PC-3 (cell line): ENCODE measurements at regions not wholly inside any gene's neighbourhood (a gene's known extent, or its start where the extent isn't known, plus 50 kb on each side); places are given as distances from the start of the nearest gene placed in this dataset.

ENCODE experiments used
- ATAC-seq: fragments of 200-7000 bp; cut with Tn5 transposase; 2 replicates; pipeline ENCODE4 v1.9.1; 2020; ENCODE audit warnings: mild to moderate bottlenecking, moderate library complexity
- BruUV-seq: library from RNA; stranded (reverse); fragments of 400-500 nt; replicated peaks from 2 replicates; lab custom pipeline; 2021; lab: Mats Ljungman, UMichigan
- CTCF ChIA-PET: fragments of 300-600 bp; sonication (Branson Sonifier 250); formaldehyde crosslinking; loops from one replicate; lab custom pipeline; 2022; ENCODE audit warnings: antibody characterized with exemption; lab: Charles Lee
- POLR2A ChIA-PET: fragments of 300-600 bp; sonication (Branson Sonifier 250); formaldehyde crosslinking; loops from one replicate; lab custom pipeline; 2022; ENCODE audit warnings: antibody characterized with exemption; ENCODE audit not compliant: unreplicated experiment; lab: Charles Lee
- DNase-seq: peaks from one replicate; pipeline ENCODE4 v3.0.0-alpha.2; 2015
- H2AFZ ChIP-seq: fragments of 300-600 bp; sonication (generic); 2 replicates; pipeline ENCODE4 v1.6.0; 2016; ENCODE audit warnings: antibody characterized with exemption, low read length
- H3F3A ChIP-seq: fragments of 300-600 bp; sonication (generic); one replicate; pipeline ENCODE4 v1.6.0; 2017; ENCODE audit warnings: antibody characterized with exemption, low read length, control low read depth, mild to moderate bottlenecking; ENCODE audit not compliant: unreplicated experiment
- H3K27ac ChIP-seq: fragments of 300-600 bp; sonication (generic); 2 replicates; pipeline ENCODE4 v1.5.1; 2016; ENCODE audit warnings: mild to moderate bottlenecking, low read length
- H3K27me3 ChIP-seq: fragments of 300-600 bp; sonication (generic); 2 replicates; pipeline ENCODE4 v1.6.1; 2016; ENCODE audit warnings: low read length, mixed read lengths
- H3K36me3 ChIP-seq: fragments of 300-600 bp; sonication (generic); 2 replicates; pipeline ENCODE4 v1.6.1; 2016; ENCODE audit warnings: low read depth, mixed run types, low read length, mixed read lengths
- H3K4me1 ChIP-seq: fragments of 300-600 bp; sonication (generic); 2 replicates; pipeline ENCODE4 v1.5.1; 2016; ENCODE audit warnings: low read length; ENCODE audit not compliant: insufficient read depth
- H3K4me2 ChIP-seq: fragments of 300-600 bp; sonication (generic); 2 replicates; pipeline ENCODE4 v1.6.0; 2016; ENCODE audit warnings: low read length
- H3K4me3 ChIP-seq: fragments of 300-600 bp; sonication (generic); 2 replicates; pipeline ENCODE4 v1.5.1; 2016; ENCODE audit warnings: mild to moderate bottlenecking, low read length, mixed read lengths
- H3K79me2 ChIP-seq: fragments of 300-600 bp; sonication (generic); 2 replicates; pipeline ENCODE4 v1.6.1; 2017; ENCODE audit warnings: low read length, mixed read lengths
- H3K9ac ChIP-seq: fragments of 300-600 bp; sonication (generic); 2 replicates; pipeline ENCODE4 v1.6.0; 2016; ENCODE audit warnings: mild to moderate bottlenecking, low read length
- H3K9me2 ChIP-seq: fragments of 300-600 bp; sonication (generic); replicated peaks from 2 replicates; pipeline ENCODE4 v1.6.1; 2016; ENCODE audit warnings: mixed run types, low read length, mixed read lengths
- H3K9me3 ChIP-seq: fragments of 300-600 bp; sonication (generic); 2 replicates; pipeline ENCODE4 v1.6.1; 2016; ENCODE audit warnings: low read length, mixed read lengths
- H4K20me1 ChIP-seq: fragments of 300-600 bp; sonication (generic); 2 replicates; pipeline ENCODE4 v1.6.1; 2016; ENCODE audit warnings: low read length, mixed read lengths
- CTCF ChIP-seq: fragments of 300-600 bp; sonication (generic); conservative IDR thresholded peaks from 2 replicates; pipeline ENCODE4 v1.5.1; 2017; ENCODE audit warnings: antibody characterized with exemption, low read depth, mild to moderate bottlenecking, low read length
- EZH2 ChIP-seq: fragments of 300-600 bp; sonication (generic); IDR thresholded peaks from one replicate; pipeline ENCODE4 v1.6.1; 2017; ENCODE audit warnings: antibody characterized with exemption, mild to moderate bottlenecking, low read length; ENCODE audit not compliant: unreplicated experiment
- EZH2phosphoT487 ChIP-seq: fragments of 300-600 bp; sonication (generic); IDR thresholded peaks from 2 replicates; pipeline ENCODE4 v1.6.1; 2018; ENCODE audit warnings: mild to moderate bottlenecking, antibody characterized with exemption, low read length, borderline replicate concordance
- intact Hi-C: fragments of 100-400 bp; cut with micrococcal nuclease; formaldehyde crosslinking; loops from 2 replicates; pipeline ENCODE4 v1.9.0; 2023

GRCh38 chr5:4191703-4192102 lies 596.1 kb downstream of the IRX1 start:
- DNase-seq (no peak), ATAC-seq (no peak)
- TF ChIP-seq EZH2 (no peak), EZH2phosphoT487 (no peak), CTCF (no peak)
- Histone ChIP-seq H3K27me3 (no peaks in the 10 kb centered on the region), H3K36me3 (no peaks in the 10 kb centered on the region), H3F3A (no peaks in the 10 kb centered on the region), H2AFZ (no peak overlapping the region), H3K9ac (no peak overlapping the region), H3K79me2 (no peaks in the 10 kb centered on the region), H3K9me2 (no peaks in the 10 kb centered on the region), H3K4me3 (no peak overlapping the region), H3K9me3 (no peaks in the 10 kb centered on the region), H3K27ac (no peak overlapping the region), H4K20me1 (no peaks in the 10 kb centered on the region), H3K4me2 (no peak overlapping the region), H3K4me1 (no peaks in the 10 kb centered on the region)
- ChIA-PET POLR2A (no interaction called here), CTCF (no interaction called here)
- intact Hi-C loops: no loop called here
- no TSS peak for BruUV-seq

GRCh38 chr5:4192111-4192510 lies 596.5 kb downstream of the IRX1 start:
- Histone ChIP-seq H3K36me3 (no peaks in the 10 kb centered on the region), H3K9me2 (no peaks in the 10 kb centered on the region), H3K79me2 (no peaks in the 10 kb centered on the region), H3K27me3 (no peaks in the 10 kb centered on the region), H3K9ac (no peak overlapping the region), H3K4me1 (no peaks in the 10 kb centered on the region), H3K4me3 (no peak overlapping the region), H4K20me1 (no peaks in the 10 kb centered on the region), H3K9me3 (no peaks in the 10 kb centered on the region), H3K27ac (no peak overlapping the region), H2AFZ (no peak overlapping the region), H3K4me2 (no peak overlapping the region), H3F3A (no peaks in the 10 kb centered on the region)
- no peak for DNase-seq
- CTCF ChIA-PET: no interaction called here
- TF ChIP-seq CTCF: no peak
- TF ChIP-seq EZH2phosphoT487: no peak
- TF ChIP-seq EZH2: no peak
- ATAC-seq: no peak
- BruUV-seq: no TSS peak
- intact Hi-C loops: no loop called here
- POLR2A ChIA-PET: no interaction called here

- no peak overlapping the region for H3K27ac ChIP-seq
- H3K79me2 ChIP-seq: no peaks in the 10 kb centered on the region
- H3K4me1 ChIP-seq: no peaks in the 10 kb centered on the region
- ATAC-seq (no peak), DNase-seq (no peak)
- H2AFZ ChIP-seq: no peak overlapping the region
- H3K4me3 ChIP-seq: no peak overlapping the region
- H3K9ac ChIP-seq: no peak overlapping the region
- H3K36me3 ChIP-seq: no peaks in the 10 kb centered on the region
- no peaks in the 10 kb centered on the region for H4K20me1 ChIP-seq
- no peaks in the 10 kb centered on the region for H3K9me3 ChIP-seq
- no peak overlapping the region for H3K4me2 ChIP-seq
- H3K27me3 ChIP-seq: no peaks in the 10 kb centered on the region
- ChIA-PET CTCF (no interaction called here), POLR2A (no interaction called here)
- BruUV-seq: no TSS peak
- no peak for TF ChIP-seq EZH2
- TF ChIP-seq CTCF: no peak
- no peaks in the 10 kb centered on the region for H3F3A ChIP-seq
- H3K9me2 ChIP-seq: no peaks in the 10 kb centered on the region
- intact Hi-C loops: no loop called here
Measured at GRCh38 chr5:4196744-4197143, 601.1 kb downstream of the IRX1 start.
